ENCODE measurements at regions not wholly inside any gene's neighbourhood (a gene's known extent, or its start where the extent isn't known, plus 50 kb on each side); places are given as distances from the start of the nearest gene placed in this dataset.

DNA sequence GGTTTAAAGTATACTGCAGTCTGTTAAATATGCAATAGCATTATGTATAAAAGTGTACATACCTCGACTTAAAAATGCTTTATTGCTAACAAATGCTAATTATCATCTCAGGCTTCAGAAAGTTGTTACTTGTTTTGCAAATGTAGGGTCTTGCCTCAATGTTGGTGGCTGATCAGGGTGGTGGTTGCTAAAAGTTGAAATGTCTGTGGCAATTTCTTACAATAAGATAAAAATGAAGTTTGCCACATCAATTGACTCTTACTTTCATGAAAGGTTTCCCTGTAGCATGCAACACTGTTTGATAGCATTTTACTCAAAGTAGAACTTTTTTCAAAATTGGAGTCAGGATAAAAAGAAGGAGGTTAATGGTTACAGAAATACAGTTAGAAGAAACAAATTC lies 407.7 kb upstream of the OR4E1 start (continued):
- no peak for TF ChIP-seq SUZ12 (IDR thresholded peaks at IDR 0.05; ENCODE audit: low read length)
